NT2/D1 (cell line): ENCODE measurements at regions not wholly inside any gene's neighbourhood (a gene's known extent, or its start where the extent isn't known, plus 50 kb on each side); places are given as distances from the start of the nearest gene placed in this dataset.

Experiments
- DNase-seq: peaks from one replicate; pipeline ENCODE4 v3.0.0-alpha.2; 2011; ENCODE audit warnings: low read depth, low spot score
- H3K27me3 ChIP-seq: 2 replicates; pipeline ENCODE4 v1.6.0; 2011; ENCODE audit warnings: mild to moderate bottlenecking; ENCODE audit not compliant: insufficient read length, insufficient read depth
- H3K36me3 ChIP-seq: 2 replicates; pipeline ENCODE4 v1.6.1; 2011; ENCODE audit warnings: mild to moderate bottlenecking, low read length, mixed read lengths; ENCODE audit not compliant: insufficient read depth, insufficient read length
- H3K4me1 ChIP-seq: 2 replicates; pipeline ENCODE4 v1.5.1; 2011; ENCODE audit not compliant: insufficient read depth, insufficient read length
- H3K4me3 ChIP-seq: 2 replicates; pipeline ENCODE4 v1.5.1; 2011; ENCODE audit warnings: low read depth; ENCODE audit not compliant: insufficient read length
- H3K9ac ChIP-seq: 2 replicates; pipeline ENCODE4 v1.6.0; 2011; ENCODE audit warnings: low read depth; ENCODE audit not compliant: insufficient read length
- H3K9me3 ChIP-seq: 2 replicates; pipeline ENCODE4 v1.5.1; 2011; ENCODE audit warnings: mild to moderate bottlenecking, low read length; ENCODE audit not compliant: insufficient read depth
- SUZ12 ChIP-seq: IDR thresholded peaks from 2 replicates; pipeline ENCODE4 v1.6.1; 2011; ENCODE audit not compliant: insufficient read length, insufficient read depth; ENCODE audit errors: extremely low read depth
- YY1 ChIP-seq: IDR thresholded peaks from 2 replicates; pipeline ENCODE4 v1.6.1; 2011; ENCODE audit not compliant: insufficient read length, insufficient read depth
- ZNF274 ChIP-seq: IDR thresholded peaks from 2 replicates; pipeline ENCODE4 v1.6.1; 2011; ENCODE audit warnings: mild to moderate bottlenecking, low read depth, low read length

GRCh38 chr3:28575746-28576613, 227.4 kb upstream of the AZI2 start:
- no peak for TF ChIP-seq YY1
- Histone ChIP-seq H3K4me3 (peak overlapping the region; percentile 69), H3K4me1 (peaks cover 2% of the 10 kb centered on the region), H3K9me3 (no peaks in the 10 kb centered on the region), H3K9ac (peak overlapping the region; percentile 54), H3K36me3 (no peaks in the 10 kb centered on the region), H3K27me3 (peaks cover 42% of the 10 kb centered on the region)
- peak; percentile 30 for DNase-seq

GRCh38 chr3:28576614-28577200, 228.1 kb upstream of the AZI2 start:
- DNase-seq = no peak

GRCh38 chr3:28577941-28578500, 229.4 kb upstream of the AZI2 start:
- TF ChIP-seq YY1 = no peak
- no peak for TF ChIP-seq ZNF274
- Histone ChIP-seq H3K9me3 (no peaks in the 10 kb centered on the region), H3K4me3 (no peak overlapping the region), H3K36me3 (no peaks in the 10 kb centered on the region), H3K27me3 (peaks cover 42% of the 10 kb centered on the region), H3K9ac (no peak overlapping the region), H3K4me1 (peaks cover 2% of the 10 kb centered on the region)
- DNase-seq = no peak

More at GRCh38 chr3:28576614-28577200, 228.1 kb upstream of the AZI2 start:
- Histone ChIP-seq H3K9ac (peak overlapping the region; percentile 51), H3K9me3 (no peaks in the 10 kb centered on the region), H3K4me1 (peaks cover 2% of the 10 kb centered on the region), H3K27me3 (peaks cover 42% of the 10 kb centered on the region), H3K36me3 (no peaks in the 10 kb centered on the region), H3K4me3 (peak overlapping the region; percentile 69)
- TF ChIP-seq YY1 (no peak), SUZ12 (no peak), ZNF274 (no peak)

GRCh38 chr3:28586325-28586724, 237.7 kb upstream of the AZI2 start:
- H3K4me1 ChIP-seq = no peaks in the 10 kb centered on the region
- TF ChIP-seq ZNF274 (no peak), YY1 (no peak), SUZ12 (no peak)
- no peak overlapping the region for H3K9ac ChIP-seq
- no peaks in the 10 kb centered on the region for H3K9me3 ChIP-seq
- no peak overlapping the region for H3K4me3 ChIP-seq
- no peak for DNase-seq
- H3K27me3 ChIP-seq = no peaks in the 10 kb centered on the region
- no peaks in the 10 kb centered on the region for H3K36me3 ChIP-seq

GRCh38 chr3:28587723-28588122, 239.1 kb upstream of the AZI2 start:
- DNase-seq = no peak
- Histone ChIP-seq H3K4me3 (no peak overlapping the region), H3K27me3 (no peaks in the 10 kb centered on the region), H3K9ac (no peak overlapping the region), H3K36me3 (no peaks in the 10 kb centered on the region), H3K9me3 (no peaks in the 10 kb centered on the region), H3K4me1 (no peaks in the 10 kb centered on the region)
- TF ChIP-seq YY1 = no peak
- no peak for TF ChIP-seq SUZ12
- no peak for TF ChIP-seq ZNF274

GRCh38 chr3:28590216-28590615, 241.6 kb upstream of the AZI2 start:
- TF ChIP-seq ZNF274 (no peak), YY1 (no peak), SUZ12 (no peak)
- no peak for DNase-seq
- H3K4me3 ChIP-seq = no peak overlapping the region

GRCh38 chr3:28590860-28591259, 242.2 kb upstream of the AZI2 start:
- TF ChIP-seq ZNF274 (no peak), SUZ12 (no peak), YY1 (no peak)
- no peaks in the 10 kb centered on the region for H3K9me3 ChIP-seq
- DNase-seq = no peak
- no peak overlapping the region for H3K4me3 ChIP-seq
- H3K36me3 ChIP-seq = no peaks in the 10 kb centered on the region
- H3K27me3 ChIP-seq = no peaks in the 10 kb centered on the region
- no peak overlapping the region for H3K9ac ChIP-seq
- H3K4me1 ChIP-seq = no peaks in the 10 kb centered on the region

More at GRCh38 chr3:28590216-28590615, 241.6 kb upstream of the AZI2 start:
- Histone ChIP-seq H3K36me3 (no peaks in the 10 kb centered on the region), H3K9me3 (no peaks in the 10 kb centered on the region), H3K4me1 (no peaks in the 10 kb centered on the region), H3K9ac (no peak overlapping the region), H3K27me3 (no peaks in the 10 kb centered on the region)
